SK-N-MC (cell line): ENCODE measurements at regions not wholly inside any gene's neighbourhood (a gene's known extent, or its start where the extent isn't known, plus 50 kb on each side); places are given as distances from the start of the nearest gene placed in this dataset.

Experiments used
- DNase-seq: peaks from one replicate; pipeline ENCODE4 v3.0.0-alpha.2; 2011; ENCODE audit warnings: low read depth, low spot score
- H3K27ac ChIP-seq: fragments of 200-600 bp; sonication (generic); 2 replicates; pipeline ENCODE4 v1.5.1; 2016; ENCODE audit warnings: mixed run types
- H3K36me3 ChIP-seq: fragments of 200-600 bp; sonication (generic); 2 replicates; pipeline ENCODE4 v1.6.1; 2017; ENCODE audit warnings: antibody characterized with exemption, low read length, mixed read lengths; ENCODE audit not compliant: insufficient read depth
- H3K4me3 ChIP-seq: fragments of 200-600 bp; sonication (generic); 2 replicates; pipeline ENCODE4 v1.5.1; 2016
- H3K9ac ChIP-seq: fragments of 200-600 bp; sonication (generic); 2 replicates; pipeline ENCODE4 v1.8.0; 2017; ENCODE audit warnings: mixed run types, mixed read lengths; ENCODE audit not compliant: insufficient read length
- H3K9me3 ChIP-seq: fragments of 200-600 bp; sonication (generic); 2 replicates; pipeline ENCODE4 v1.6.1; 2017; ENCODE audit warnings: low read depth, mild to moderate bottlenecking, antibody characterized with exemption, low read length, moderate library complexity, mixed read lengths
- EZH2 ChIP-seq: fragments of 200-600 bp; sonication (generic); IDR thresholded peaks from one replicate; pipeline ENCODE4 v1.6.1; 2017; ENCODE audit warnings: antibody characterized with exemption
- FOXP2 ChIP-seq: optimal IDR thresholded peaks from 2 replicates; pipeline ENCODE3; 2011; ENCODE audit warnings: mild to moderate bottlenecking, moderate library complexity; ENCODE audit not compliant: insufficient read depth; ENCODE audit errors: extremely low read length, control extremely low read depth
- POLR2AphosphoS5 ChIP-seq: IDR thresholded peaks from 2 replicates; pipeline ENCODE4 v1.6.1; 2012; ENCODE audit warnings: mild to moderate bottlenecking, low read depth, low read length, borderline replicate concordance

DNA sequence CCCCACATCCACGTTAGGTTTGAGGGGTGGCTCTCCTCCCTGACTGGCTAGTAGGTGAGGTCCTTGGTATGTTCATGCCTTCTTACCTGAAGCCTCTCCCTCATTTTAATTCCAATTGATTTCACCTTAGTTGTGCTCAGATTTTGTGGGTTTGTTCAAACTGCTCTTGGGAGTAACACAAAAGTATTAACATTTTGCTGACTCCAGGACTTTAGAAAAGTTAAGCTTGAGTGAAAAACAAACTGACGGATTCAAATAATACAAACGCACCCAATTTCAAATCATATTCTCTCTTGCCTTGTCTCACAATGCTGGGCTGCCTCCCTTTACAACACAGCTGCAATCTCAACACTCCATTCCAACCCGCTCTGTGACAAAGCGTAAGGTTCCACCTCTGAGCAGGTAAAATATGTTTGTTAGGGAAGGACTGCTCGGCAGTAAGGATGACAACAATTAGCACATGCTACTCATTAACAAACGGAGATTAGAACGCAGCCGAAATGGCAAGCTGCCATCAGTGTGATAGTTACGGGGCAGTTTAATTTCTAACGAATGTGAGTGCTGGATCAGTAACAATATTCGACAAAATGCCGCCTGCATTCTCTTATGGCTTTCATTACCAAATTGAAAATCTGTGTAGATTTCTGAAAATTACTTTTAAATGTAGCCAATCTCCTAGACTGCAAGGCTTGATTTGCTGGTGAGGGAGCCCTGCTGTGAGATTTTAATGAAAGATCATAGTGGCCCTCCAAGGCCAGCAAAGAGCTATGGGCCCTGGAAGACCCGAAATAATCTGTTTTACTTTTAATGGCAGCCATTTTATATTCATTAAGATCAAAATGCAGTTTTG, 730.6 kb upstream of the FANCL start:
- H3K36me3 ChIP-seq = no peaks in the 10 kb centered on the region
- no peak for DNase-seq

DNA sequence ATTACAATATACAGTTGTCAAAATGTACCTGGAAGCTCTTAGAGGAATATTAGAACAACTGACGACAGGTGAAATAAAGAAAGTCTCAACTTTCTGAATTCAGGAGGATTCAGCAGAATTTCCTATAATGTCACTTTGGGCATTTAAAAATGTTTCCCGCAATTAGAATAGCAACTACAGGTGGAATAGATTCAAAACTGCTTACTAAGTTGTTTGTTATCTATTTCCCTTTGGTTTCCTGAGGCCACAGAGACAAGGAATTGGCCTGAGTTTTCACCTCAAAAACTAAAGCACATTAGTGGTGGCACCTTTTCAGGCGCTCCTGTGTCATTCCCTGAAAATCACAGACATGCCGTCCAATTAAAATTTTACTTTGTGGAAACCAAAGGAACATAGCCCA, 729.2 kb upstream of the FANCL start:
- Histone ChIP-seq H3K36me3 (no peaks in the 10 kb centered on the region), H3K27ac (no peak overlapping the region), H3K4me3 (no peak overlapping the region), H3K9ac (no peak overlapping the region), H3K9me3 (no peaks in the 10 kb centered on the region)
- TF ChIP-seq FOXP2 (no peak), EZH2 (no peak), POLR2AphosphoS5 (no peak)
- no peak for DNase-seq

More for the DNA sequence above, 730.6 kb upstream of the FANCL start:
- Histone ChIP-seq H3K4me3 (no peak overlapping the region), H3K27ac (no peak overlapping the region), H3K9ac (no peak overlapping the region), H3K9me3 (no peaks in the 10 kb centered on the region)
- TF ChIP-seq EZH2 (no peak), FOXP2 (no peak), POLR2AphosphoS5 (no peak)

DNA sequence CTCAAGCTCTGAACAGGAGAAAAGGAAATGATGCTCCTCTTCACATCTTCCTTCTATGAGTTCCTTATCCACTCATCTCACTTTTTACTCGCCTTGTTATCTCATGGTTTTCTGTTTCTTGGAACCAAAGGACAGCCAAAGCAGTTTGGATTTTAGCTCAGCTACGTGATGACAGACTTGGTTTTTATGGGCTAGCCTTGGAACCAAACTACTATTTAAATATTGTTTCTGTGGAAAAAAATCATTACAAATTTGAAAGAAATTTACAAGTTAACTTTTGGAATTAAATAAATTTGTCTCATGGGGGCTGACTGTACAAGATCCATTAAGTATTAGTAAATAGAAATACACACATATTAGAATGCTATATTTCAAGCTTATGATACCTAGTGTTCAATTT, 727.8 kb upstream of the FANCL start:
- TF ChIP-seq FOXP2 (no peak), POLR2AphosphoS5 (no peak), EZH2 (no peak)
- no peak overlapping the region for H3K9ac ChIP-seq
- DNase-seq = no peak

DNA sequence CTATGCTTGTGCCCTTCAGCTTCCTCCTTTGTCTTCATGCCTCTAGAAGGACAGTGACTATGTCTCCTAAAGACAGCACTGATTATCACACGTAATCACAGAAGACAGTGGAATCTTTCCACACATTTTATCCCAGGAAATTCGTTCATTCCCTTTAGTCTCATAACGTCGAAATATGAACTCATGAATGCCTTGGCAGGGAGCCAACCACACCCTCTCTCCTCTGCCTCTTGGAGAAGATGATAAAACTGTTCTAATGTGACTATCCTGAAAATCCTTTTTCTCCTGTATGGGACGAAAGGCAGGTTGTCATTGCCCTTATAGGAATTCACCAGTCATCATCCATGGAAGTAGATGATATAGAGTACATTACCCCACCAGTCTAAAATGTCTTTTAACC, 726.6 kb upstream of the FANCL start:
- Histone ChIP-seq H3K27ac (no peak overlapping the region), H3K4me3 (no peak overlapping the region), H3K9ac (no peak overlapping the region), H3K36me3 (no peaks in the 10 kb centered on the region), H3K9me3 (no peaks in the 10 kb centered on the region)
- DNase-seq = peak; percentile 8
- TF ChIP-seq EZH2 (no peak), FOXP2 (no peak), POLR2AphosphoS5 (no peak)

More for the DNA sequence above, 727.8 kb upstream of the FANCL start:
- no peaks in the 10 kb centered on the region for H3K9me3 ChIP-seq
- no peaks in the 10 kb centered on the region for H3K36me3 ChIP-seq
- no peak overlapping the region for H3K4me3 ChIP-seq
- no peak overlapping the region for H3K27ac ChIP-seq

DNA sequence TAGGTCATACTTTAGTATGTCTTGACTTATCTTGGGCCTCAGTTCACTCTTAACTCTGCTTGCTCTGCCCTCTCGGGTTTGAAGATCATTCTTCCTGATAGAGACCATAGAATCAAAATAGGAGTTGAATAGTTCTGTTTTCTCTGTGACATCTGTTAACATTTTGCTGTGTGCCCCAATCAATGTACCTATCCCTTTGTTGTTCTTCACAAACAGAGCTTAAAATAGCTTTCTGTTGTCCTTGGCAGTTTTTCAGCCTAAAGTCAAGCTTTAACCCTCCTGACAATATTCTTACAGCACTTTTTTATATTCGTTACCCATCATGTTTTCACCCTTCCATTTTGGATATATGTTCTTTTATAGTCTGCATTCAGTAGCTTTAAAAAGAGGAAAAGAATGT, 724.5 kb upstream of the FANCL start:
- no peak overlapping the region for H3K27ac ChIP-seq
- no peaks in the 10 kb centered on the region for H3K9me3 ChIP-seq
- TF ChIP-seq EZH2 = no peak
- no peak for TF ChIP-seq FOXP2
- no peak for TF ChIP-seq POLR2AphosphoS5
- no peaks in the 10 kb centered on the region for H3K36me3 ChIP-seq
- no peak overlapping the region for H3K4me3 ChIP-seq
- DNase-seq = no peak
- no peak overlapping the region for H3K9ac ChIP-seq

DNA sequence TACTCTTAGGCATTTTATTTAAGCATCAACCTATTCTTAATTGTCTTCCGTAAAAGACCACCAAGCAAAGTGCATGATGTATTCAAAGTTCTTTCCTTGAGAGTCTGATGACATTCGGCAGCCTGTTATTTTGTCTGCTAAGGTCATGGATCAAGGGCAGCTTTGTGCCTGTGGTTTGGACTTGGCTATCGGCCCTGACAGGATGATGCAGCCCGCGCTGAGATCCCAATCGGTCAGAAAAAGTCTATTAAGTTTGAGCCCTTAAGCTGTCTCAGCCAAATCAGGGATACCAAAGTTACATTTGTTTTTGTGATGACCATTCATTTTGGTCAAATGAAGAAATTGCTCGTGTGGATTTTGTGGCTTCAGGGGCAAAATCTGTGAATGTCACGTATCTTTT, 718.9 kb upstream of the FANCL start:
- no peaks in the 10 kb centered on the region for H3K9me3 ChIP-seq
- H3K4me3 ChIP-seq = no peak overlapping the region
- no peak overlapping the region for H3K9ac ChIP-seq
- no peaks in the 10 kb centered on the region for H3K36me3 ChIP-seq
- no peak for DNase-seq
- no peak for TF ChIP-seq POLR2AphosphoS5
- TF ChIP-seq FOXP2 = no peak
- no peak for TF ChIP-seq EZH2
- H3K27ac ChIP-seq = no peak overlapping the region

DNA sequence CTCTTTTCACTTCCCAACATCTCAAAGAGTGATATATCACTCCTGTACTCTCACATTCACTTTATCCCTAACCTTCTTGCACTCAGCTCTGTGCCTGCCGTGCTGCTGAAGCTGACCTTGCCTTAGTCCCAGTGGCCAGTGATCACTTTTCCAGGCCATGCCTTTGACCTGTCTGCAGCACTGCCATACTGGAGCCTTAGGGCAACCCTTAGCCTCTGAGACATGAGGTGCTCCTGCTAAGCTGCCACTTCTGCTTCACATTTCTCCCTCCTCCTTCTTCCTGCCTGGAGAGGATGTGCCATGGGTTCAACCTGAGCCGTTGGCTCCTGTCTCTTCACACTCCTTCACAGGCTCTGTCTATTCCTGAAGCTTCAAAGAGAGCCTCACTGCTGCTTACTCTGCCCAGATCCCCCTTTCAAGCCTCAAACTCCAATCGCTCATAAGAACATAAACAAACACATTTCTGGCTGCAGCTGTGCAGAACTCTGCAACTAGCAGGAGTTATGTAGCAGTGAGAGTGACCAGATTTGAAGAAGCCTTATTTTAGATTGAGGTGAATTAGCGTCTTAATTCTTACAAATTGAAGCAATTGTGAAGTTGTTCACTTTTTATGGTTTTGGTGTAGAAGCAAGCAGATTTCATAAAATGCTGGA, 716.2 kb upstream of the FANCL start:
- Histone ChIP-seq H3K9ac (no peak overlapping the region), H3K36me3 (no peaks in the 10 kb centered on the region), H3K9me3 (no peaks in the 10 kb centered on the region), H3K27ac (no peak overlapping the region), H3K4me3 (no peak overlapping the region)
- DNase-seq = no peak
- TF ChIP-seq FOXP2 = no peak
- TF ChIP-seq EZH2 = no peak
- TF ChIP-seq POLR2AphosphoS5 = no peak

DNA sequence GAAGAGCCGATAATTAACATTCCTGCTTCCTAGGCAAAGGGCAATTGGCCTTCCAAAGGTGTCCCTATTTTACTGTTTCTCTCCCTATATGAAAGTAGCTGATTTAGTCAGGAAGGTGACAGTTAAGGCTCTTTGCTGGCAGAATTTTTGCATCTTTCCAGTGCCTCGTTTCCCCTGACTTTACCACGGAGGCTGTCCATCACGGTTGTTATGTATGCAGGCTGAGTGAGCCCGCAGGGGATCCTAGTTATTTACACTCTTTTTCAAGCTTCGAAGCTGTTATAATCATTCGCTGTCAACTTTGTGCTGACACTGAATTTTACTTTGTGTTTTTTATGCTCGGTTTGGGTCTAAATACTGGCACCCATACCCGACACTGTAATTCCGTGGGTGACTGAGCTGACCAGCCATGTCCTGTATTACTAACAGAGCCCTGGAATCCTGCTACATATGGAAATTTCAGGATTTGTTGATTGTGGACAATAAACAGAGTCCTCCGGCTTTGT, 713.8 kb upstream of the FANCL start:
- no peak for TF ChIP-seq POLR2AphosphoS5
- no peak for TF ChIP-seq EZH2
- no peak for TF ChIP-seq FOXP2
- H3K9me3 ChIP-seq = no peaks in the 10 kb centered on the region

More for the DNA sequence above, 713.8 kb upstream of the FANCL start:
- DNase-seq = no peak
- no peak overlapping the region for H3K27ac ChIP-seq
- H3K4me3 ChIP-seq = no peak overlapping the region
- H3K36me3 ChIP-seq = no peaks in the 10 kb centered on the region
- H3K9ac ChIP-seq = no peak overlapping the region
